Fibroblast of lung (primary cell): ENCODE measurements at regions not wholly inside any gene's neighbourhood (a gene's known extent, or its start where the extent isn't known, plus 50 kb on each side); places are given as distances from the start of the nearest gene placed in this dataset.
"Not testable (repeated sequence)": the region's sequence is repeated elsewhere in the genome, so short reads cannot be mapped to it uniquely, and the experiment has no call there.

Experiments used
- DNase-seq, 2 donors: peaks; one replicate each; pipeline versions ENCODE4 v3.0.0 to v3.0.0-alpha.2; 2010; ENCODE audit warnings: low read depth in 2 of 2
- H2AFZ ChIP-seq: 2 replicates; pipeline ENCODE4 v1.5.1; 2012; ENCODE audit warnings: low read length, control low read depth, inconsistent platforms
- H3K27ac ChIP-seq: 2 replicates; pipeline ENCODE4 v1.5.1; 2011; ENCODE audit warnings: low read length, control low read depth; ENCODE audit not compliant: insufficient read depth
- H3K27me3 ChIP-seq: 2 replicates; pipeline ENCODE4 v1.5.1; 2011; ENCODE audit warnings: mild to moderate bottlenecking, low read length; ENCODE audit not compliant: control insufficient read depth, insufficient read depth
- H3K36me3 ChIP-seq: 2 replicates; pipeline ENCODE4 v1.5.1; 2011; ENCODE audit warnings: low read length; ENCODE audit not compliant: control insufficient read depth, insufficient read depth
- H3K4me1 ChIP-seq: 2 replicates; pipeline ENCODE4 v1.5.1; 2011; ENCODE audit warnings: low read length; ENCODE audit not compliant: control insufficient read depth, insufficient read depth; ENCODE audit errors: extremely low read depth
- H3K4me2 ChIP-seq: 2 replicates; pipeline ENCODE4 v1.5.1; 2011; ENCODE audit warnings: low read length, control low read depth; ENCODE audit not compliant: insufficient read depth; ENCODE audit errors: extremely low read depth
- H3K4me3 ChIP-seq, 4 experiments: fragments of 200-600 bp in 1 of 4; sonication (generic) in 1 of 4; replicated peaks in 1 of 4; 2 replicates each; pipeline ENCODE4 v1.5.1; 2011 to 2016; ENCODE audit warnings: low read length in 4 of 4, low read depth in 3 of 4, mild to moderate bottlenecking in 3 of 4, control low read depth in 2 of 4, inconsistent platforms in 1 of 4, mixed read lengths in 1 of 4; ENCODE audit not compliant: insufficient read depth in 1 of 4; ENCODE audit errors: control extremely low read depth in 1 of 4
- H3K79me2 ChIP-seq: 2 replicates; pipeline ENCODE4 v1.5.1; 2012; ENCODE audit warnings: mild to moderate bottlenecking, low read length, inconsistent platforms; ENCODE audit not compliant: control insufficient read depth, insufficient read depth
- H3K9ac ChIP-seq: 2 replicates; pipeline ENCODE4 v1.5.1; 2011; ENCODE audit warnings: mild to moderate bottlenecking, low read length, control low read depth; ENCODE audit not compliant: insufficient read depth
- H3K9me3 ChIP-seq: 2 replicates; pipeline ENCODE4 v1.5.1; 2012; ENCODE audit warnings: low read depth, low read length; ENCODE audit not compliant: control insufficient read depth, insufficient read depth
- H4K20me1 ChIP-seq: 2 replicates; pipeline ENCODE4 v1.5.1; 2011; ENCODE audit warnings: low read length; ENCODE audit not compliant: control insufficient read depth, insufficient read depth; ENCODE audit errors: extremely low read depth
- EZH2 ChIP-seq: IDR thresholded peaks from 2 replicates; pipeline ENCODE4 v1.5.1; 2012; ENCODE audit warnings: low read length, control low read depth, mild to moderate bottlenecking; ENCODE audit errors: missing control alignments
- TF ChIP-seq, protein P1 (sequence below), 2 donors: IDR thresholded peaks in 1 of 2; conservative IDR thresholded peaks in 1 of 2; 1 replicate in 1 of 2; 2 replicates in 1 of 2; pipeline ENCODE4 v1.5.1; 2011 to 2012; ENCODE audit warnings: low read length in 2 of 2, control low read depth in 1 of 2, inconsistent platforms in 1 of 2, low read depth in 1 of 2, mild to moderate bottlenecking in 1 of 2

DNA sequence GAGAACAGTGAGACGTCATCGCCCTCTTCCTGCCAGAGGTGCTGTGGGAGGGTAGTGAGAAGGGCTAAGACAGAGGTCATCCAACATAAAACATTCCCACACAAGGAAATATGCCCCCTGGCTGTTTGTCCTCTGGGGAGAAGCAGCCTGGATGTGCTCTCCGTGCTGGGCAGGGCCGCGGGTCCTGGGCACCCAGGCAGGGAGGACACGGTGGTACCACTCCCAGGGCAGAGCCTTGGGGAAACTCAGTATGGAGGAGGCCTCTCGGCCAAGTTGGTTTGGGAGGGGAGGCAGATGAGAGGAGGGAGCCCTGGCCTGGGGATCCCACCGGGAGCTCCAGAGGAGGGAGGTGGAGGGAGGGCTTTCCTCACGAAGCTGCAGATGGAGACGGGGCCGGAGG is 129.4 kb downstream of the GLRX3 start:
- Histone ChIP-seq H3K9ac (no peak overlapping the region), H3K27ac (no peak overlapping the region), H3K4me2 (no peak overlapping the region), H3K36me3 (no peaks in the 10 kb centered on the region), H3K9me3 (no peaks in the 10 kb centered on the region), H4K20me1 (no peaks in the 10 kb centered on the region), H3K79me2 (no peaks in the 10 kb centered on the region), H3K4me3 (no peak overlapping the region), H2AFZ (no peak overlapping the region), H3K4me1 (no peaks in the 10 kb centered on the region), H3K27me3 (no peaks in the 10 kb centered on the region)
- TF ChIP-seq, protein P1, sequence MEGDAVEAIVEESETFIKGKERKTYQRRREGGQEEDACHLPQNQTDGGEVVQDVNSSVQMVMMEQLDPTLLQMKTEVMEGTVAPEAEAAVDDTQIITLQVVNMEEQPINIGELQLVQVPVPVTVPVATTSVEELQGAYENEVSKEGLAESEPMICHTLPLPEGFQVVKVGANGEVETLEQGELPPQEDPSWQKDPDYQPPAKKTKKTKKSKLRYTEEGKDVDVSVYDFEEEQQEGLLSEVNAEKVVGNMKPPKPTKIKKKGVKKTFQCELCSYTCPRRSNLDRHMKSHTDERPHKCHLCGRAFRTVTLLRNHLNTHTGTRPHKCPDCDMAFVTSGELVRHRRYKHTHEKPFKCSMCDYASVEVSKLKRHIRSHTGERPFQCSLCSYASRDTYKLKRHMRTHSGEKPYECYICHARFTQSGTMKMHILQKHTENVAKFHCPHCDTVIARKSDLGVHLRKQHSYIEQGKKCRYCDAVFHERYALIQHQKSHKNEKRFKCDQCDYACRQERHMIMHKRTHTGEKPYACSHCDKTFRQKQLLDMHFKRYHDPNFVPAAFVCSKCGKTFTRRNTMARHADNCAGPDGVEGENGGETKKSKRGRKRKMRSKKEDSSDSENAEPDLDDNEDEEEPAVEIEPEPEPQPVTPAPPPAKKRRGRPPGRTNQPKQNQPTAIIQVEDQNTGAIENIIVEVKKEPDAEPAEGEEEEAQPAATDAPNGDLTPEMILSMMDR (conservative IDR thresholded peaks at IDR 0.05 in 1 of 2, IDR thresholded peaks at IDR 0.05 in 1 of 2; ENCODE audit: low read depth in 1 of 2, low read length in 2 of 2) = no peak
- TF ChIP-seq EZH2 = no peak
- DNase-seq = no peak

DNA sequence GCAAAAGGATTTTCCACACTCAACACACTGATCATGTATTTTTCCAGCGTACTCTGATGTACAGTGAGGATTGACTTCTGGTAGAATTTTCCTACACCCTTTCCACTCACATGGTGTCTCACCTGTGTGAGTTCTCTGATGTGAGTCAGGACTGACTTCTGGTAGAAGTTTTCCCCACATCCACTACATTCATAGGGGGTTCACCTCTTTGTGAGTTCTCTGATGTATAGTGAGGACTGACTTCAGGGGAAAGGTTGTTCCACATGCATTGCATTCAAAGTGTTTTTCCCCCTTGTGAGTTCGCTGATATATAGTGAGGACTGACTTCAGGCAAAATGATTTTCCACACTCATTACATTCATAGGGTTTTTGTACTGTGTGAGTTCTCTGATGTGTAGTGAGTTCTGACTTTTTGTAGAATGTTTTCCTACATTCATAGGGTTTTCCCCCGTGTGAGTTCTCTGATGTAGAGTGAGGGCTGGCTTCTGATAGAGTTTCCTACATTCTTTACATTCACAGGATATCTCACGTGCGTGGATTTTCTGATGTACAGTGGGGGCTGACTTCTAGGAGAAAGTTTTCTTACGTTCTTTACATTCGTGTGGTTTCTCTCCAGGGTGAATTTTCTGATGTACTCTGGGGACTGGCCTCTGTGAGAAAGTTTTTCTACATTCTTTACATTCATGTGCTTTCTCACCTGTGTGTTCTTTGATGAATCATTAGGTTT is 146.5 kb downstream of the GLRX3 start:
- H3K4me1 ChIP-seq = no peaks in the 10 kb centered on the region
- no peaks in the 10 kb centered on the region for H3K36me3 ChIP-seq
- no peak overlapping the region for H3K27ac ChIP-seq
- H4K20me1 ChIP-seq = no peaks in the 10 kb centered on the region
- no peaks in the 10 kb centered on the region for H3K79me2 ChIP-seq
- DNase-seq = no peak
- H2AFZ ChIP-seq = no peak overlapping the region
- TF ChIP-seq, protein P1 (conservative IDR thresholded peaks at IDR 0.05 in 1 of 2, IDR thresholded peaks at IDR 0.05 in 1 of 2; ENCODE audit: low read depth in 1 of 2, low read length in 2 of 2) = no peak
- no peak for TF ChIP-seq EZH2
- no peak overlapping the region for H3K9ac ChIP-seq
- no peaks in the 10 kb centered on the region for H3K9me3 ChIP-seq
- no peak overlapping the region for H3K4me2 ChIP-seq
- H3K27me3 ChIP-seq = no peaks in the 10 kb centered on the region
- H3K4me3 ChIP-seq = no peak overlapping the region

DNA sequence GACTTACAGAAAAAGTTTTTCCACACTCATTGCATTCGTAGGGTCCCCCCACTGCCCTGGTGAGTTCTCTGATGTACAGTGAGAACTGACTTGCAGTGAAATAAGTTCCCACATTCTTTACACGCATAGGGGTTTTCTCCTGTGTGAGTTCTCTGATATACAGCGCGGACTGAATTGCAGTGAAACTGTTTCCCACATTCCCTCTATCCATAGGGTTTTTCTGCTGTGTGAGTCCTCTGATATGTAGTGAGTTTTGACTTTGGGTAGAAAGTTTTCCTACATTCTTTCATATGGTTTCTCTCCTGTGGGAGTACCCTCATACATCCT is 147.0 kb downstream of the GLRX3 start:
- no peak overlapping the region for H3K27ac ChIP-seq

DNA sequence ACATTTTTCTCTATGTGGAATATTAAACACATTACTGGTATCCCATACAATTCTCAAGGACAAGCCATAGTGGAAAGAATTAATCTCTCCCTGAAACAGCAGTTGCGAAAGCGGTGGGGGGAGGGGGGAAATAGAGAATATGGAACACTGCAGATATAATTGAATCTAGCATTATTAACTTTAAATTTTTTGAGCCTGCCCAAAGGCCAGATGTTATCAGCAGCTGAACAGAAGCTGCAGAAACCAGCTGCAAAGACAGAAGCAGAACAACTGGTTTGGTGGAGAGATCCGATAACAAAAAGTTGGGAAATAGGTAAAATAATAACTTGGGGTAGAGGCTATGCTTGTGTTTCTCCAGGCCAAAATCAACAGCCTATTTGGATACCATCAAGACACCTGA is 159.6 kb downstream of the GLRX3 start:
- H3K27me3 ChIP-seq, H2AFZ ChIP-seq, DNase-seq, H3K4me3 ChIP-seq, H4K20me1 ChIP-seq, H3K36me3 ChIP-seq, H3K4me1 ChIP-seq, H3K27ac ChIP-seq, H3K9ac ChIP-seq, H3K4me2 ChIP-seq, H3K79me2 ChIP-seq, H3K9me3 ChIP-seq: not testable (repeated sequence)

More for the DNA sequence above, 147.0 kb downstream of the GLRX3 start:
- no peaks in the 10 kb centered on the region for H3K4me1 ChIP-seq
- H3K79me2 ChIP-seq = no peaks in the 10 kb centered on the region
- H3K9me3 ChIP-seq = no peaks in the 10 kb centered on the region
- H4K20me1 ChIP-seq = no peaks in the 10 kb centered on the region
- H3K4me3 ChIP-seq = no peak overlapping the region
- DNase-seq = no peak
- H3K4me2 ChIP-seq = no peak overlapping the region
- H3K9ac ChIP-seq = no peak overlapping the region
- TF ChIP-seq, protein P1 (conservative IDR thresholded peaks at IDR 0.05 in 1 of 2, IDR thresholded peaks at IDR 0.05 in 1 of 2; ENCODE audit: low read depth in 1 of 2, low read length in 2 of 2) = no peak
- TF ChIP-seq EZH2 = no peak
- no peaks in the 10 kb centered on the region for H3K36me3 ChIP-seq
- H2AFZ ChIP-seq = no peak overlapping the region
- H3K27me3 ChIP-seq = no peaks in the 10 kb centered on the region
